Omental fat pad (tissue), 3 donors: ENCODE measurements at regions not wholly inside any gene's neighbourhood (a gene's known extent, or its start where the extent isn't known, plus 50 kb on each side); places are given as distances from the start of the nearest gene placed in this dataset.

Experiments
- ATAC-seq: fragments of 150-250 bp; one replicate; pipeline ENCODE4 v1.9.1; 2016; ENCODE audit warnings: mild to moderate bottlenecking, moderate library complexity; ENCODE audit not compliant: low FRiP score
- DNase-seq: peaks from one replicate; pipeline ENCODE4 v3.0.0-alpha.2; 2019; ENCODE audit warnings: low spot score
- CTCF ChIP-seq, 3 donors: fragments of 450-650 bp; IDR thresholded peaks; one replicate each; pipeline ENCODE4 v1.5.1; 2016 to 2017; ENCODE audit warnings: antibody characterized with exemption in 3 of 3, mild to moderate bottlenecking in 3 of 3, moderate library complexity in 2 of 3

GRCh38 chr13:44084146-44084545 lies 204.4 kb downstream of the LACC1 start:
- no peak for ATAC-seq
- TF ChIP-seq CTCF (IDR thresholded peaks at IDR 0.05) = no peak
- no peak for DNase-seq

DNA sequence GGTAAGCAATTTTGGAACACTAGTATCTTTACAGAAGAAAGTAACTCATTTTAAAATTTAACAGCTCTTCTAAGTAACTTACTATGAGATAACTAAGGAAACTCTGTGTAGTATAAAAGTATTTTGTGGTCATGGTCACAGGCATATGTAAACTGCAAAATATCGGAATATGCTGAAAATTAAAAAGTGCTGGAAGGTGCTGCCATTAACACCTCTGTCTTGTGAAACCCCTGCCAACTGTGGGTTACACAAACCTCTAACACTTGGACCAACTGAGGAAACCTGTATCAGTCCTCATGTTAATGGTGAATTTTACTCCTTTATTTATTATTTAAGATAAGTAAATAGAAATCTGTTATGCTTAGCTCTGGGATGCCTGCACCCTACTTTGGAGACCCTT lies 206.7 kb downstream of the LACC1 start:
- DNase-seq (no peak), ATAC-seq (no peak)
- TF ChIP-seq CTCF (IDR thresholded peaks at IDR 0.05) = no peak

DNA sequence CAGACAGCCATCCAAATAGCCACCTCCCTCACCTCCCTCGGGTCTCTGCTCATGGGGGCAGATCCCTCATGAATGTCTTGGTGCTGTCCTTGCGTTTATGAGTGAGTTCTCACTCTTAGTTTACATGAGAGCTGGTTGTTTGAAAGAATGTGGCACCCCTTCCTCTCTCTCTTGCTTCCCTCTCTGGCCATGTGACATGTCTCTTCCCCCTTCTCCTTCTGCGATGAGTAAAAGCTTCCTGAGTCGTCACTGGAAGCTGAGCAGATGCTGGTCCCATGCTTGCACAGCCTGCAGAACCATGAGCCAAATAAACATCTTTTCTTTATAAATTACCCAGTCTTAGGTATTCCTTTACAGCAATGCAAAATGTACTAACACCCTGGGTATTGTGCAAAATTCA lies 208.7 kb downstream of the LACC1 start:
- ATAC-seq = no peak
- DNase-seq = no peak
- no peak for TF ChIP-seq CTCF (IDR thresholded peaks at IDR 0.05)

- DNase-seq = no peak
- ATAC-seq = no peak
Observed at GRCh38 chr13:44088991-44089413, 209.3 kb downstream of the LACC1 start.

DNA sequence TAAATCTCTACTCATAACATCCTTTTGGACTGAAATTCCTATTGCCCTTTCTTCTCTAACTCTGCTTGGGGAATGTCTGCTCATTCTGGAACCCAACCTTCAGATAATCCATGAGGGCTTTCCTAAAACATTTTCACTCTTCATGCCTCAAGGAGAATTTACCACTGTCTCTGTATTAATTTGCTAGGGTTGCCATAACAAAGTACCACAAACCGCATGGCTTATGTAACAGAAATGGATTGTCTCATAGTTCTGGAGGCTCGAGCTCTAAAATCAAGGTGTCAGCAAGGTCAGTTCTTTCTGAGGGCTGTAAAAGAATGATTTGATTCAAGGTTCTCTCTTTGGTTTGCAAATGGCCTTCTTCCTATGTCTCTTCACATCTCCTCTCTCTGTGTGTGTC lies 209.7 kb downstream of the LACC1 start:
- TF ChIP-seq CTCF (IDR thresholded peaks at IDR 0.05) = no peak
- DNase-seq = no peak
- no peak for ATAC-seq

More at GRCh38 chr13:44088991-44089413, 209.3 kb downstream of the LACC1 start:
- TF ChIP-seq CTCF (IDR thresholded peaks at IDR 0.05) = no peak

DNA sequence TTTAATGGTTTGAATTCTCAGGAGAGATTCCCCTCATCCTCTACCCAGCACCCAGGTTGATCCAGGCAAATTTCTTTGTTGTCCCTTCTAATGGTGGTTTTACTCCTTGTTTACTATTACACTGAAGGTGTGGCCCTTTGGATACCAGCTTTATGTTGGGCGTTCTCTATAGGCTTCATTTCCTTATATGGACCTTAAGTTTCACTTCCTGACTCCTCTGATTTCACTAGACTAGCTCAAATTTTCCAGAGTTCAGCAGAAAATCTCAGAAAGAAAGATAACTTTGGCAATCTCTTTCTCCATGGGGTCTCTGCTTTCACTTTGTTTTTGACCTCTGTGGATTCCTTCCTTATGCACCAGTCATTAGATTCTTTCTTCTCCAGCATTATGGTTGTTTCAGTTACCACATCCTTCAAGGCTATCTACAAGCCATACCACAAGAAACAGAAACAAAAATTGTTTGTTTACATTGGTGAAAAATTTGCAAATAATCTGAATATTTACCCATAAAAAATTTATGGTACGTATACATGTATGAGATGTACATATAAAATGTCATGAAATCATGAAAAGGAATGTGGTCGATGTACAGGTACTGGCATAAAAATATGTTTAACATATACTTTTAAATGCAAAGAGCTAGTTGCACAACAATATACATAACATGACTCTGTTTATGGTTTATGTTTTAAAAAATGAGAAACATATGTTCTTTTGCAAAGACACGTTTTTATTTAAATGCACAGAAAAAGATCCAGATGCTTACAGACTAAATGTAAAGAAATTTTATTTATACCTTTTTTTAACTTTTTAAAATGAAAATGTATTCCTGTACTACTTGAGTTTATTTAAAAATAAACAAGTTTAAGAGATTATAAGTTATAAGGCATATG lies 212.6 kb downstream of the LACC1 start:
- ATAC-seq = no peak
- DNase-seq = no peak
- no peak for TF ChIP-seq CTCF (IDR thresholded peaks at IDR 0.05)
